ENCODE measurements at regions not wholly inside any gene's neighbourhood (a gene's known extent, or its start where the extent isn't known, plus 50 kb on each side); places are given as distances from the start of the nearest gene placed in this dataset.

- no peak overlapping the region for H3K4me3 ChIP-seq
- H3K4me1 ChIP-seq (replicated peaks in 1 of 2) = peaks cover 79 to 90% of the 10 kb centered on the region in 2 donors
- 65 to 100% (median 85%) methylated on average over 1 to 3 of the region's 3 CpGs; no CpG with 5 or more reads in 5 of the 10 experiments for WGBS, 10 experiments
- in situ Hi-C loops (cut with MboI; ENCODE audit: low pct_unique_long_range_greater_than_20kb in 2 of 9, low sequenced_read_pairs in 9 of 9, unreplicated experiment in 9 of 9) = loop anchor here in 4 of 9 experiments (10.0 to 25.0 kb wide), 5 partner anchors 211 to 1236 kb away; partner anchors contain the start of gene RTL1 (in 1 of the 4)
- no peak for ATAC-seq (replicated peaks in 6 of 8)
- H3K27ac ChIP-seq = no peak overlapping the region
Observed at GRCh38 chr14:100401792-100402191, 78.7 kb downstream of the SLC25A47 start.

GRCh38 chr14:100402631-100403030, 79.5 kb downstream of the SLC25A47 start:
- in situ Hi-C loops (cut with MboI; ENCODE audit: low pct_unique_long_range_greater_than_20kb in 2 of 9, low sequenced_read_pairs in 9 of 9, unreplicated experiment in 9 of 9) = loop anchor here in 4 of 9 experiments (10.0 to 25.0 kb wide), 5 partner anchors 210 to 1235 kb away; partner anchors contain the start of gene RTL1 (in 1 of the 4)
- ATAC-seq (replicated peaks in 6 of 8) = peak in 1 of 8 experiments; percentile 8
- WGBS, 10 experiments = 17 to 100% (median 67%) methylated on average over 1 to 7 of the region's 7 CpGs; no CpG with 5 or more reads in 5 of the 10 experiments
- H3K27ac ChIP-seq = no peak overlapping the region
- H3K4me3 ChIP-seq = no peak overlapping the region
- peaks cover 79 to 91% of the 10 kb centered on the region in 2 donors for H3K4me1 ChIP-seq (replicated peaks in 1 of 2)

DNA sequence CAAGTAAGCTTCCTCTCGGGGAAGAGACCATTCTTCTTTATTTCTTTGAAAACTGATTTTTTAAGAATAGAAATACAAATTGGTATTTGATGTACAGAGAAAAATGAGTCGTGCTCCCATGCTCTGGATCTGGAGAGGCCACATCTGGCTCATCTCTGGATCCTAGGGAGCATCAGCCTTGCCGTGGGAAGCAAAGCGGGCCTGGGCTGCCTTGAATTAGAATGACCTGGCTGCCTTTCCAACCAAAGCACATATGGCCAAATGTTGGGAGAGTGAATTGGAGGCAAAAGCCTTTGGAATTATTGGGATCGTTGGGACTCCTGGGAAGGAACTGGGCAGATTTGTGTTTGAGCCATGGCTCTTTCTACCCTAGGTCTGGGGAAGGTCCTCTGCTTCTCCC, 80.0 kb downstream of the SLC25A47 start:
- Histone ChIP-seq H3K4me1 (replicated peaks in 1 of 2) (peaks cover 79 to 92% of the 10 kb centered on the region in 2 donors), H3K27ac (no peak overlapping the region), H3K4me3 (no peak overlapping the region)
- no peak for ATAC-seq (replicated peaks in 6 of 8)
- in situ Hi-C loops (cut with MboI; ENCODE audit: low pct_unique_long_range_greater_than_20kb in 2 of 9, low sequenced_read_pairs in 9 of 9, unreplicated experiment in 9 of 9) = loop anchor here in 4 of 9 experiments (10.0 to 25.0 kb wide), 5 partner anchors 209 to 1234 kb away; partner anchors contain the start of gene RTL1 (in 1 of the 4)
- 0 to 100% (median 82%) methylated on average over 1 to 3 of the region's 5 CpGs; no CpG with 5 or more reads in 2 of the 10 experiments for WGBS, 10 experiments

DNA sequence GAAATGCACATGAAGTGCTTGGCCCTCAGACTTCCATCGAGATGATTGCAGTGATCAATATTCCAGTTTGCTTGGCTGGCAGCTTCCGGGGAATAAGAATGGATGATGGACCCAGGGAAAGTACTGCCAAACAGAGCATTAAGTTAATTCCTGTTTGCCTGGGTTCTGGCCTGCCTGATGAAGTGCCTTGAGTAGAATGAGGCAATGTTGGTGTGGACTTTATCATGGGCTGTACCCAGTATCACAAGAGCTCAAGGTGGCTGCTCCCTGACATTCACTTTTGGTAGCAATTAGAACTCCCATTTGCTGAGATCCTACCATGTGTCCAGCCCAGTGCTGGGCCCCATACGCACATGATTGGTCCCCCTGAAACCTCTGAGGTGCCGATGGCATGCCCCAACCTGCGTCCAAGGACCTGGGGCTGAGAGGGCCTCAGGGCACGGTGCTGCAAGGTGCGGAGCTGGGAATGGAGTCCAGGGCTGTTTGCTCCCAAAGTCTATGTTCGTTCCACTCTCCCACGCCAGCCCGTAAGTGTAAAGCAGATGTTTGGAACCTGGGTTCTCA, 80.7 kb downstream of the SLC25A47 start:
- in situ Hi-C loops (cut with MboI; ENCODE audit: low pct_unique_long_range_greater_than_20kb in 2 of 9, low sequenced_read_pairs in 9 of 9, unreplicated experiment in 9 of 9) = loop anchor here in 4 of 9 experiments (10.0 to 25.0 kb wide), 5 partner anchors 208 to 1233 kb away; partner anchors contain the start of gene RTL1 (in 1 of the 4)
- H3K4me1 ChIP-seq (replicated peaks in 1 of 2) = peaks cover 77 to 92% of the 10 kb centered on the region in 2 donors
- H3K4me3 ChIP-seq = no peak overlapping the region
- H3K27ac ChIP-seq = peak overlapping the region in 1 of 2 donors; percentile 22
- 66 to 100% (median 98%) methylated on average over 1 to 8 of the region's 10 CpGs; no CpG with 5 or more reads in 2 of the 10 experiments for WGBS, 10 experiments
- no peak for ATAC-seq (replicated peaks in 6 of 8)

GRCh38 chr14:100404419-100404818, 81.3 kb downstream of the SLC25A47 start:
- Histone ChIP-seq H3K27ac (no peak overlapping the region), H3K4me3 (no peak overlapping the region), H3K4me1 (replicated peaks in 1 of 2) (peaks cover 77 to 92% of the 10 kb centered on the region in 2 donors)
- 58 to 100% (median 83%) methylated on average over 1 to 2 of the region's 4 CpGs; no CpG with 5 or more reads in 5 of the 10 experiments for WGBS, 10 experiments
- no peak for ATAC-seq (replicated peaks in 6 of 8)
- in situ Hi-C loops (cut with MboI; ENCODE audit: low pct_unique_long_range_greater_than_20kb in 2 of 9, low sequenced_read_pairs in 9 of 9, unreplicated experiment in 9 of 9) = loop anchor here in 4 of 9 experiments (10.0 to 25.0 kb wide), 5 partner anchors 208 to 1233 kb away; partner anchors contain the start of gene RTL1 (in 1 of the 4)

- in situ Hi-C loops (cut with MboI; ENCODE audit: low pct_unique_long_range_greater_than_20kb in 2 of 9, low sequenced_read_pairs in 9 of 9, unreplicated experiment in 9 of 9) = loop anchor here in 4 of 9 experiments (10.0 to 25.0 kb wide), 5 partner anchors 206 to 1231 kb away; partner anchors contain the start of gene RTL1 (in 1 of the 4)
- 60 to 100% (median 90%) methylated on average over 1 to 9 of the region's 12 CpGs; no CpG with 5 or more reads in 1 of the 10 experiments for WGBS, 10 experiments
Observed at GRCh38 chr14:100405760-100406455, 82.8 kb downstream of the SLC25A47 start.

GRCh38 chr14:100406505-100407131, 83.5 kb downstream of the SLC25A47 start:
- Histone ChIP-seq H3K4me1 (replicated peaks in 1 of 2) (peaks cover 68 to 81% of the 10 kb centered on the region in 2 donors), H3K27ac (peak overlapping the region; percentile 2 to 23), H3K4me3 (no peak overlapping the region)
- in situ Hi-C loops (cut with MboI; ENCODE audit: low pct_unique_long_range_greater_than_20kb in 2 of 9, low sequenced_read_pairs in 9 of 9, unreplicated experiment in 9 of 9) = loop anchor here in 4 of 9 experiments (10.0 to 25.0 kb wide), 5 partner anchors 206 to 1231 kb away; partner anchors contain the start of gene RTL1 (in 1 of the 4)
- WGBS, 10 experiments = 67 to 100% (median 85%) methylated on average over 2 to 5 of the region's 10 CpGs; no CpG with 5 or more reads in 4 of the 10 experiments
- ATAC-seq (replicated peaks in 6 of 8) = peak in 3 of 8 experiments; percentile 26 to 85 (median 83)

More at GRCh38 chr14:100405760-100406455, 82.8 kb downstream of the SLC25A47 start:
- no peak for ATAC-seq (replicated peaks in 6 of 8)
- Histone ChIP-seq H3K27ac (no peak overlapping the region), H3K4me3 (no peak overlapping the region), H3K4me1 (replicated peaks in 1 of 2) (peaks cover 75 to 88% of the 10 kb centered on the region in 2 donors)

DNA sequence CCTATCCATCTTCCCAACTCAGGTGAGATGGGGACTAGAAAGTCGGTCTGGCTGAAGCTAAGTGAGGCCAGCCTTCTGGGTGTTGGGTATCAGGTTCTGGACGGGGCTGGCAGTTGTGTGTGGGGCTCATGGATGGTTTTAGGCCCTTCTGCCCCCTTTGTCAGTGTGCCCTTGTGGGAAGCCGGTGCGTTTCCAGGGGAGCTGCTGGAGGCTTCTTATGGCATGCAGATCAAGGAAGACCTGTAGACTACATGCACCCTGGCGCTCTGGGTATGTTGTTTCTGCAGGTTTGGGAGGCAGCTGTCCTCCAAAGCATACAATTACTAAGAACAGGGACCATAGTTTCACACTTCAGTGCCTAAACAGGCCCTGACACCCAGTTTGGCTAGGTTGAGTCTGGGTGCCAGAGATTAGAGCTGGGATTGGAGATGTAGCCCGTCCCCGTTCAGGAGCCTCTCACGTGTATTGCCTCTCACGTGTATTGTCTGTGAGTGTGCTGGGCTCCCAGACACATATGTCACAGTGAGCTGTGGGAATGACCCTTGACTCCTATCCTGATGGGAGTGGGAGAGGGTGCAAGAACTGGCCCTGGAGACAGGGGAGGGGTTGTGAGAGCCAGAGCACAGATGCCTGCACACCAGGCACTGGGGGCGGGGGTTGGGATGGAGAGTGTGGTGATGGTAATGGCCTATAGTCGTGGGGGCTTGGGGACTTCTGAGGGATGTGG, 84.4 kb downstream of the SLC25A47 start:
- H3K4me1 ChIP-seq (replicated peaks in 1 of 2) = peaks cover 60 to 72% of the 10 kb centered on the region in 2 donors
- H3K27ac ChIP-seq = peak overlapping the region; percentile 68 to 80
- no peak overlapping the region for H3K4me3 ChIP-seq
- peak in 5 of 8 experiments; percentile 4 to 36 (median 31) for ATAC-seq (replicated peaks in 6 of 8)
- in situ Hi-C loops (cut with MboI; ENCODE audit: low pct_unique_long_range_greater_than_20kb in 2 of 9, low sequenced_read_pairs in 9 of 9, unreplicated experiment in 9 of 9) = loop anchor here in 4 of 9 experiments (10.0 to 25.0 kb wide), 5 partner anchors 205 to 1230 kb away; partner anchors contain the start of gene RTL1 (in 1 of the 4)
- WGBS, 10 experiments = 60 to 83% (median 66%) methylated on average over 1 to 5 of the region's 11 CpGs; no CpG with 5 or more reads in 6 of the 10 experiments

DNA sequence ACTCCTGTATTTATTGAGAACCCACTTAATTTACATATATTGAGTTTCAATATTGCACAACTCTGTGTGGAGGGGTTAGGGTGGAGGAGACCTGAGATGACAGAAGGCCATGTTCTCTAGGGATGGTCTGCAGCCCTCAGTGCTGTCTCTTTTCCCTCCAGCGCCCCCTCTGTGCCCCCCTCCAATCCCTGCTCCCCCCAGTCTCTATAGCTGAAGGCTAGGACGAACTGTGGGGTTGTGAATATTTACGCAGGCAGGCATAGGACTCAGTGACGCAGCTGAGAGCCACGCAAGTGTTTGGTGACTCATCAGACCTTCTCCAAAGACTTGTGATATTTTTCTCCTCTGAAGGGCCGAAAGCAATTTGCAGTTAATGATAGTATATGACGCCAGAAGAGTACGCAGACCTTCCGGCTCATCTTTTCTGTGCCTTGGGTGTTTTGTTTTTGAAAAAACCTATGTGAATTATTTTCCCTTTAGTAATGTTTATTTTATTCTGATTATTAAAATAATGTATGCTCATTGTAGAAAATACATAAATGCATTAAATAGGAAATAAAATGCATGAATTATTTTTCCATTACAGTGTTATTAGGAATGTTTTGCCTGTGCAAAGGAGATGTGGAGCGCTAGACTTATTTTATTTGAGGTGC, 85.3 kb downstream of the SLC25A47 start:
- 17 to 90% (median 56%) methylated on average over 1 to 8 of the region's 10 CpGs; no CpG with 5 or more reads in 3 of the 10 experiments for WGBS, 10 experiments
- in situ Hi-C loops (cut with MboI; ENCODE audit: low pct_unique_long_range_greater_than_20kb in 2 of 9, low sequenced_read_pairs in 9 of 9, unreplicated experiment in 9 of 9) = loop anchor here in 4 of 9 experiments (10.0 to 25.0 kb wide), 5 partner anchors 204 to 1229 kb away; partner anchors contain the start of gene RTL1 (in 1 of the 4)
- Histone ChIP-seq H3K4me1 (replicated peaks in 1 of 2) (peaks cover 51 to 63% of the 10 kb centered on the region in 2 donors), H3K27ac (peak overlapping the region; percentile 68 to 83), H3K4me3 (no peak overlapping the region)
- ATAC-seq (replicated peaks in 6 of 8) = peak; percentile 48 to 91 (median 89)

- ATAC-seq (replicated peaks in 6 of 8) = peak in 6 of 8 experiments; percentile 4 to 36 (median 23)
- in situ Hi-C loops (cut with MboI; ENCODE audit: low pct_unique_long_range_greater_than_20kb in 2 of 9, low sequenced_read_pairs in 9 of 9, unreplicated experiment in 9 of 9) = loop anchor here in 4 of 9 experiments (10.0 to 25.0 kb wide), 5 partner anchors 203 to 1228 kb away; partner anchors contain the start of gene RTL1 (in 1 of the 4)
- peaks cover 46 to 58% of the 10 kb centered on the region in 2 donors for H3K4me1 ChIP-seq (replicated peaks in 1 of 2)
- no peak overlapping the region for H3K4me3 ChIP-seq
- 43 to 100% (median 79%) methylated on average over 1 to 2 of the region's 6 CpGs; no CpG with 5 or more reads in 6 of the 10 experiments for WGBS, 10 experiments
- peak overlapping the region; percentile 68 to 83 for H3K27ac ChIP-seq
Observed at GRCh38 chr14:100409003-100409360, 85.8 kb downstream of the SLC25A47 start.

DNA sequence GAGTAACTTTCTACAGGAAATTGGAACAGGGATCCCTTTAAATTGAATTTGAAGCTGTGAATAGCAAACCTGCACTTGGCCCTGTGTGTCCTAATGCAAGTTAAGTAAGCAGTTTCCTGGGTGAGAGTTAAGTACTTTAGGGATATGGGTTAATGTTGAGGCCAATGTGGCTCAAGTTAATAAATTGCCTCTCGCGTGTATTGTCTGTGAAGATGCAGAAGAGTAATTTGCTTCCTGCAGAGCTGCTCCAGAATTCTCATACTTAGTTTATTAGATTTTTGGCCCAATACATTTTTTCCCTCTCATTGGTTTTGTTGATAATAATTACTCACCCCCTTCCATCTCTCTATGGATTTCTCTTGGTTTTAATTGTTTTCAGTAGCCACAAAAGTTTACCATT, 86.5 kb downstream of the SLC25A47 start:
- Histone ChIP-seq H3K27ac (no peak overlapping the region), H3K4me1 (replicated peaks in 1 of 2) (peaks cover 43 to 54% of the 10 kb centered on the region in 2 donors), H3K4me3 (no peak overlapping the region)
- no peak for ATAC-seq (replicated peaks in 6 of 8)
- WGBS, 10 experiments = 25 to 57% (median 46%) methylated on average over 2 of the region's 2 CpGs; no CpG with 5 or more reads in 5 of the 10 experiments
- in situ Hi-C loops (cut with MboI; ENCODE audit: low pct_unique_long_range_greater_than_20kb in 2 of 9, low sequenced_read_pairs in 9 of 9, unreplicated experiment in 9 of 9) = loop anchor here in 4 of 9 experiments (10.0 to 25.0 kb wide), 5 partner anchors 203 to 1228 kb away; partner anchors contain the start of gene RTL1 (in 1 of the 4)

Data from motor neuron (in vitro differentiated cells).